CD14-positive monocyte (primary cell): ENCODE measurements at regions not wholly inside any gene's neighbourhood (a gene's known extent, or its start where the extent isn't known, plus 50 kb on each side); places are given as distances from the start of the nearest gene placed in this dataset.

Source experiments
- DNase-seq, 3 donors: peaks; one replicate each; pipeline ENCODE4 v3.0.0-alpha.2; 2011 to 2022
- H2AFZ ChIP-seq: 2 replicates; pipeline ENCODE4 v1.6.0; 2012; ENCODE audit warnings: mild to moderate bottlenecking, low read depth, low read length, inconsistent platforms; ENCODE audit not compliant: insufficient read depth, poor library complexity, severe bottlenecking
- H3K27ac ChIP-seq, 2 donors: 1 replicate in 1 of 2; 2 replicates in 1 of 2; pipeline ENCODE4 v1.5.1; 2012 to 2013; ENCODE audit warnings: low read length in 2 of 2, control low read depth in 1 of 2, inconsistent platforms in 1 of 2, low read depth in 1 of 2, mild to moderate bottlenecking in 1 of 2
- H3K27me3 ChIP-seq, 2 donors: one replicate each; pipeline versions ENCODE4 v1.6.0 to v1.6.1; 2011 to 2013; ENCODE audit warnings: low read length in 2 of 2; ENCODE audit not compliant: control insufficient read depth in 2 of 2, insufficient read depth in 2 of 2
- H3K36me3 ChIP-seq, 2 donors: replicated peaks in 1 of 2; 1 replicate in 1 of 2; 2 replicates in 1 of 2; pipeline versions ENCODE4 v1.5.1 to v1.6.1; 2012 to 2013; ENCODE audit warnings: low read length in 2 of 2, control low read depth in 1 of 2, inconsistent platforms in 1 of 2, mild to moderate bottlenecking in 1 of 2; ENCODE audit not compliant: insufficient read depth in 2 of 2, control insufficient read depth in 1 of 2
- H3K4me1 ChIP-seq, 2 donors: 1 replicate in 1 of 2; 2 replicates in 1 of 2; pipeline versions ENCODE4 v1.5.1 to v1.6.1; 2012 to 2013; ENCODE audit warnings: low read length in 2 of 2, control low read depth in 1 of 2, inconsistent platforms in 1 of 2, mild to moderate bottlenecking in 1 of 2, moderate library complexity in 1 of 2; ENCODE audit not compliant: insufficient read depth in 2 of 2, control insufficient read depth in 1 of 2
- H3K4me2 ChIP-seq: replicated peaks from 2 replicates; pipeline ENCODE3; 2012; ENCODE audit warnings: low read length, moderate library complexity, mild to moderate bottlenecking; ENCODE audit not compliant: poor library complexity, severe bottlenecking; ENCODE audit errors: extremely low read depth
- H3K4me3 ChIP-seq, 3 experiments: fragments of 200-600 bp in 1 of 3; sonication (generic) in 1 of 3; replicated peaks in 1 of 3; 1 replicate in 2 of 3; 2 replicates in 1 of 3; pipeline ENCODE4 v1.5.1; 2011 to 2013; ENCODE audit warnings: low read length in 3 of 3, mild to moderate bottlenecking in 3 of 3, control low read depth in 2 of 3, low read depth in 2 of 3, inconsistent platforms in 1 of 3, moderate library complexity in 1 of 3
- H3K79me2 ChIP-seq: 2 replicates; pipeline ENCODE4 v1.6.0; 2012; ENCODE audit warnings: mild to moderate bottlenecking, control low read depth, inconsistent platforms, low read length, moderate library complexity; ENCODE audit not compliant: insufficient read depth
- H3K9ac ChIP-seq: 2 replicates; pipeline ENCODE4 v1.6.0; 2017; ENCODE audit warnings: low read length, mild to moderate bottlenecking; ENCODE audit not compliant: insufficient read depth, poor library complexity, severe bottlenecking
- H3K9me3 ChIP-seq, 2 donors: replicated peaks in 1 of 2; 1 replicate in 1 of 2; 2 replicates in 1 of 2; pipeline versions ENCODE4 v1.5.1 to v1.6.1; 2012 to 2013; ENCODE audit warnings: low read length in 2 of 2, control low read depth in 1 of 2; ENCODE audit not compliant: control insufficient read depth in 1 of 2, insufficient read depth in 1 of 2
- H4K20me1 ChIP-seq: 2 replicates; pipeline ENCODE4 v1.6.0; 2012; ENCODE audit warnings: mild to moderate bottlenecking, low read length, control low read depth, moderate library complexity; ENCODE audit not compliant: insufficient read depth
- H3K27ac Mint-ChIP-seq, 7 donors: one replicate each; pipeline ENCODE4 v1.8.0; 2020; ENCODE audit warnings: mild to moderate bottlenecking in 7 of 7, mixed read lengths in 7 of 7, moderate library complexity in 6 of 7, inconsistent platforms in 2 of 7
- H3K27me3 Mint-ChIP-seq, 3 donors: one replicate each; pipeline ENCODE4 v1.8.0; 2021 to 2022; ENCODE audit warnings: low read depth in 3 of 3, mild to moderate bottlenecking in 3 of 3, mixed read lengths in 3 of 3, moderate library complexity in 3 of 3, inconsistent platforms in 1 of 3
- H3K36me3 Mint-ChIP-seq, 2 donors: one replicate each; pipeline ENCODE4 v1.8.0; 2020; ENCODE audit warnings: mixed read lengths in 2 of 2, inconsistent platforms in 1 of 2, mild to moderate bottlenecking in 1 of 2
- H3K4me1 Mint-ChIP-seq: one replicate; pipeline ENCODE4 v1.8.0; 2020; ENCODE audit warnings: mild to moderate bottlenecking, mixed read lengths
- H3K4me3 Mint-ChIP-seq, 2 donors: one replicate each; pipeline ENCODE4 v1.8.0; 2020; ENCODE audit warnings: mild to moderate bottlenecking in 2 of 2, mixed read lengths in 2 of 2, moderate library complexity in 1 of 2
- H3K9me3 Mint-ChIP-seq, 7 donors: one replicate each; pipeline ENCODE4 v1.8.0; 2020 to 2022; ENCODE audit warnings: mixed read lengths in 7 of 7, mild to moderate bottlenecking in 6 of 7, moderate library complexity in 6 of 7, inconsistent platforms in 2 of 7
- CTCF ChIP-seq: fragments of 200-600 bp; IDR thresholded peaks from one replicate; pipeline ENCODE4 v1.8.0; 2022; ENCODE audit warnings: antibody characterized with exemption, mild to moderate bottlenecking
- WGBS: methylation state at CpG from one replicate; pipeline ENCODE4 v1.1.5; 2013; ENCODE audit warnings: missing lambda C conversion rate; ENCODE audit not compliant: insufficient coverage; 5-methylcytosine and 5-hydroxymethylcytosine counted together
- intact Hi-C, 2 donors: fragments of 100-400 bp; cut with micrococcal nuclease; formaldehyde crosslinking; loops; one replicate each; pipeline versions ENCODE4 v1.15.0 to v1.15.1; 2023

GRCh38 chr2:129008881-129009554 lies 690.4 kb upstream of the HS6ST1 start:
- Histone ChIP-seq H4K20me1 (no peaks in the 10 kb centered on the region), H3K9ac (no peak overlapping the region), H3K4me3 (no peak overlapping the region), H2AFZ (no peak overlapping the region), H3K9me3 (no peaks in the 10 kb centered on the region), H3K79me2 (no peaks in the 10 kb centered on the region), H3K4me2 (no peak overlapping the region), H3K27me3 (no peaks in the 10 kb centered on the region), H3K36me3 (no peaks in the 10 kb centered on the region), H3K4me1 (no peaks in the 10 kb centered on the region), H3K27ac (no peak overlapping the region)
- WGBS = 94% methylated on average over 9 of the region's 12 CpGs
- no peak for TF ChIP-seq CTCF
- Mint-ChIP-seq H3K4me3 (no peak overlapping the region), H3K4me1 (no peaks in the 10 kb centered on the region), H3K9me3 (peaks cover 0 to 8% (median 0%) of the 10 kb centered on the region in 7 donors), H3K27ac (peak overlapping the region in 1 of 7 donors; percentile 5), H3K27me3 (peaks cover 0 to 7% (median 2%) of the 10 kb centered on the region in 3 donors), H3K36me3 (no peaks in the 10 kb centered on the region)
- intact Hi-C loops = no loop called here
- DNase-seq = no peak

- Histone ChIP-seq H2AFZ (no peak overlapping the region), H3K79me2 (no peaks in the 10 kb centered on the region), H3K9me3 (no peaks in the 10 kb centered on the region), H3K27me3 (no peaks in the 10 kb centered on the region), H3K4me3 (no peak overlapping the region), H3K27ac (no peak overlapping the region), H3K36me3 (no peaks in the 10 kb centered on the region), H3K4me1 (no peaks in the 10 kb centered on the region), H4K20me1 (no peaks in the 10 kb centered on the region), H3K9ac (no peak overlapping the region), H3K4me2 (no peak overlapping the region)
- Mint-ChIP-seq H3K27me3 (peaks cover 0 to 7% (median 2%) of the 10 kb centered on the region in 3 donors), H3K4me3 (no peak overlapping the region), H3K9me3 (peaks cover 0 to 8% (median 0%) of the 10 kb centered on the region in 7 donors), H3K4me1 (no peaks in the 10 kb centered on the region), H3K27ac (no peak overlapping the region), H3K36me3 (no peaks in the 10 kb centered on the region)
- WGBS = 96% methylated on average over 10 of the region's 11 CpGs
- no peak for DNase-seq
- no peak for TF ChIP-seq CTCF
- intact Hi-C loops = no loop called here
Observed at GRCh38 chr2:129009555-129010146, 691.0 kb upstream of the HS6ST1 start.
